ENCODE measurements at regions not wholly inside any gene's neighbourhood (a gene's known extent, or its start where the extent isn't known, plus 50 kb on each side); places are given as distances from the start of the nearest gene placed in this dataset.

DNA sequence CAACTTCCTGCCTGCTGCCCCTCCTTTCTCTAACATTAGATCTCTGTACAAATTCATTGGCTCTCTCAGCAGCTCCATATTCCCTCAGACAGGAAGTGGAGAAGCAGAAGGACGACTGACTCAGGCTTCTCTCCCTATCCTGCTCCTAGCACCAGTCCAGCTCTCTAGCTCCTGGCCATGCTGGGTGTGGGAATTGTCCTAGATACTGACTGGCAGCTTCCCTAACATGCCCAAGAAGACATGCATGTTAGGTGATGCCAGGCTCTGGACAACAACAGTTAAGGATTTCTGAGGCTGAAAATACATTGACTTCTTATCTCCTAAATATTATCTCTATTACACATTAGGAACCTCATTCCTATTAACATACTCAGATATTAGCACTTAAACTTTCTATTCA, 292.9 kb downstream of the IKZF2 start:
- H3K79me2 ChIP-seq (ENCODE audit: insufficient read depth, low read length), result no peaks in the 10 kb centered on the region
- H4K20me1 ChIP-seq (ENCODE audit: insufficient read depth, low read length), result no peaks in the 10 kb centered on the region
- peaks cover 6% of the 10 kb centered on the region for H3K9me3 ChIP-seq (ENCODE audit: low read length)

DNA sequence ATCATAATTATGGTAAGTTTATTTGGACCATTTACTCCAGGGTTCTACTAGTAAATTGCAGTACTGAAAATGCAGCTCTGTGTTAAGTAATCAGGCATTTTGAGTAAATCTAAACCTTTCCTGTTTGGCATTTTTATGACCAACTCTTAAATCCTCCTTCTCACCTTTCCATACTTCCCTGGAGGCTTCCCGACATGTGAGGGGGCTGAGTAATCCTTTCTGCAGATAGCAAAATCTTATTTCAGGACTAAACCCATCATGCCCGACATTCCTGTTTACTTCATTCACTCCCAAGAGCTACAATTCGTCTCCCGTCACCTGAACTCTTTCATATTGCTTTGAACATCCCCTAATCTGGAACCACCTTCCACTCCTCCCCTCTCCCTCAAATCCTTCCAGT, 296.6 kb downstream of the IKZF2 start:
- H3K4me1 ChIP-seq (ENCODE audit: insufficient read depth, low read length, severe bottlenecking), result no peaks in the 10 kb centered on the region
- no peak overlapping the region for H3K4me2 ChIP-seq (ENCODE audit: low read length)
- TF ChIP-seq, protein P1, sequence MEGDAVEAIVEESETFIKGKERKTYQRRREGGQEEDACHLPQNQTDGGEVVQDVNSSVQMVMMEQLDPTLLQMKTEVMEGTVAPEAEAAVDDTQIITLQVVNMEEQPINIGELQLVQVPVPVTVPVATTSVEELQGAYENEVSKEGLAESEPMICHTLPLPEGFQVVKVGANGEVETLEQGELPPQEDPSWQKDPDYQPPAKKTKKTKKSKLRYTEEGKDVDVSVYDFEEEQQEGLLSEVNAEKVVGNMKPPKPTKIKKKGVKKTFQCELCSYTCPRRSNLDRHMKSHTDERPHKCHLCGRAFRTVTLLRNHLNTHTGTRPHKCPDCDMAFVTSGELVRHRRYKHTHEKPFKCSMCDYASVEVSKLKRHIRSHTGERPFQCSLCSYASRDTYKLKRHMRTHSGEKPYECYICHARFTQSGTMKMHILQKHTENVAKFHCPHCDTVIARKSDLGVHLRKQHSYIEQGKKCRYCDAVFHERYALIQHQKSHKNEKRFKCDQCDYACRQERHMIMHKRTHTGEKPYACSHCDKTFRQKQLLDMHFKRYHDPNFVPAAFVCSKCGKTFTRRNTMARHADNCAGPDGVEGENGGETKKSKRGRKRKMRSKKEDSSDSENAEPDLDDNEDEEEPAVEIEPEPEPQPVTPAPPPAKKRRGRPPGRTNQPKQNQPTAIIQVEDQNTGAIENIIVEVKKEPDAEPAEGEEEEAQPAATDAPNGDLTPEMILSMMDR (IDR thresholded peaks at IDR 0.05; ENCODE audit: low read length), result no peak
- TF ChIP-seq EZH2 (IDR thresholded peaks at IDR 0.05; ENCODE audit: borderline replicate concordance, low read length), result no peak
- no peak overlapping the region for H2AFZ ChIP-seq (ENCODE audit: low read length)
- no peaks in the 10 kb centered on the region for H3K79me2 ChIP-seq (ENCODE audit: insufficient read depth, low read length)
- no peaks in the 10 kb centered on the region for H4K20me1 ChIP-seq (ENCODE audit: insufficient read depth, low read length)
- H3K9me3 ChIP-seq (ENCODE audit: low read length), result no peaks in the 10 kb centered on the region
- no peaks in the 10 kb centered on the region for H3K27me3 ChIP-seq (ENCODE audit: insufficient read depth, low read length)
- no peaks in the 10 kb centered on the region for H3K36me3 ChIP-seq (ENCODE audit: insufficient read depth, low read length)
- no peaks in the 10 kb centered on the region for H3F3A ChIP-seq (ENCODE audit: insufficient read depth, low read length)
- H3K4me3 ChIP-seq (ENCODE audit: low read depth, low read length, poor library complexity, severe bottlenecking), result no peak overlapping the region
- H3K27ac ChIP-seq (ENCODE audit: low read depth, low read length, poor library complexity, severe bottlenecking), result no peak overlapping the region
- no peak overlapping the region for H3K9ac ChIP-seq (ENCODE audit: low read length)
- H3K9me2 ChIP-seq (ENCODE audit: low read depth, low read length), result no peaks in the 10 kb centered on the region

More for the DNA sequence above, 292.9 kb downstream of the IKZF2 start:
- no peaks in the 10 kb centered on the region for H3K9me2 ChIP-seq (ENCODE audit: low read depth, low read length)
- TF ChIP-seq, protein P1 (IDR thresholded peaks at IDR 0.05; ENCODE audit: low read length), result no peak
- TF ChIP-seq EZH2 (IDR thresholded peaks at IDR 0.05; ENCODE audit: borderline replicate concordance, low read length), result no peak
- H3K4me2 ChIP-seq (ENCODE audit: low read length), result no peak overlapping the region
- no peaks in the 10 kb centered on the region for H3K36me3 ChIP-seq (ENCODE audit: insufficient read depth, low read length)
- H3K27me3 ChIP-seq (ENCODE audit: insufficient read depth, low read length), result no peaks in the 10 kb centered on the region
- H3K9ac ChIP-seq (ENCODE audit: low read length), result no peak overlapping the region
- no peak overlapping the region for H3K4me3 ChIP-seq (ENCODE audit: low read depth, low read length, poor library complexity, severe bottlenecking)
- no peaks in the 10 kb centered on the region for H3K4me1 ChIP-seq (ENCODE audit: insufficient read depth, low read length, severe bottlenecking)
- no peaks in the 10 kb centered on the region for H3F3A ChIP-seq (ENCODE audit: insufficient read depth, low read length)
- no peak overlapping the region for H2AFZ ChIP-seq (ENCODE audit: low read length)
- no peak overlapping the region for H3K27ac ChIP-seq (ENCODE audit: low read depth, low read length, poor library complexity, severe bottlenecking)

DNA sequence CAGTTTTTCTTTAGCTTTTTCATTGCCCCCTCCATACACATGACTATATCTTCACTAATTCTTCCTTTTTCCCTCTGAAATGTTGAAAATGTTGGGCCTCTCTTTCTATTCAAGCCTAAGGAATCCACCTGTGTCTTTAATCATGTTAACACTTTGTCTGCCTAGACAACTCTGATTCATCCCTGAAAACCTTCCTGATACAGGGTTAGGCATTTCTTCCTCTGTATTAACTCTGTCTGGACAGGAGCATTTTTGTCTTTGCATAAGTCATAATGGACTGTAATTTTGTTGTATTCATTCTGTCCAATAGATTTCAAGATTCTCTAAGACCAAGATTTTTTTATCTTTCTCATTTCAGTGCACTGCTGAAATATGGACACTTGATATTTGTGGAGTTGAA, 297.3 kb downstream of the IKZF2 start:
- H3K79me2 ChIP-seq (ENCODE audit: insufficient read depth, low read length), result no peaks in the 10 kb centered on the region
- H3K9me2 ChIP-seq (ENCODE audit: low read depth, low read length), result no peaks in the 10 kb centered on the region
- H3K27ac ChIP-seq (ENCODE audit: low read depth, low read length, poor library complexity, severe bottlenecking), result no peak overlapping the region
- H3K36me3 ChIP-seq (ENCODE audit: insufficient read depth, low read length), result no peaks in the 10 kb centered on the region
- H3F3A ChIP-seq (ENCODE audit: insufficient read depth, low read length), result no peaks in the 10 kb centered on the region
- H3K4me1 ChIP-seq (ENCODE audit: insufficient read depth, low read length, severe bottlenecking), result no peaks in the 10 kb centered on the region
- TF ChIP-seq, protein P1 (IDR thresholded peaks at IDR 0.05; ENCODE audit: low read length), result no peak
- no peak for TF ChIP-seq EZH2 (IDR thresholded peaks at IDR 0.05; ENCODE audit: borderline replicate concordance, low read length)
- no peak overlapping the region for H3K4me3 ChIP-seq (ENCODE audit: low read depth, low read length, poor library complexity, severe bottlenecking)
- no peaks in the 10 kb centered on the region for H4K20me1 ChIP-seq (ENCODE audit: insufficient read depth, low read length)
- H2AFZ ChIP-seq (ENCODE audit: low read length), result no peak overlapping the region
- no peak overlapping the region for H3K4me2 ChIP-seq (ENCODE audit: low read length)
- no peaks in the 10 kb centered on the region for H3K9me3 ChIP-seq (ENCODE audit: low read length)
- no peak overlapping the region for H3K9ac ChIP-seq (ENCODE audit: low read length)
- H3K27me3 ChIP-seq (ENCODE audit: insufficient read depth, low read length), result no peaks in the 10 kb centered on the region
